B cell (primary cell): ENCODE measurements at regions not wholly inside any gene's neighbourhood (a gene's known extent, or its start where the extent isn't known, plus 50 kb on each side); places are given as distances from the start of the nearest gene placed in this dataset.

Experiments used
- EZH2 ChIP-seq: IDR thresholded peaks from 2 replicates; pipeline ENCODE4 v1.6.1; 2012; ENCODE audit warnings: borderline replicate concordance, low read depth, mild to moderate bottlenecking, moderate library complexity, low read length; ENCODE audit not compliant: insufficient read depth, poor library complexity, severe bottlenecking
- TF ChIP-seq, protein P1 (sequence below): fragments of 200-600 bp; IDR thresholded peaks from one replicate; pipeline ENCODE4 v1.8.0; 2022; ENCODE audit warnings: antibody characterized with exemption, mild to moderate bottlenecking

DNA sequence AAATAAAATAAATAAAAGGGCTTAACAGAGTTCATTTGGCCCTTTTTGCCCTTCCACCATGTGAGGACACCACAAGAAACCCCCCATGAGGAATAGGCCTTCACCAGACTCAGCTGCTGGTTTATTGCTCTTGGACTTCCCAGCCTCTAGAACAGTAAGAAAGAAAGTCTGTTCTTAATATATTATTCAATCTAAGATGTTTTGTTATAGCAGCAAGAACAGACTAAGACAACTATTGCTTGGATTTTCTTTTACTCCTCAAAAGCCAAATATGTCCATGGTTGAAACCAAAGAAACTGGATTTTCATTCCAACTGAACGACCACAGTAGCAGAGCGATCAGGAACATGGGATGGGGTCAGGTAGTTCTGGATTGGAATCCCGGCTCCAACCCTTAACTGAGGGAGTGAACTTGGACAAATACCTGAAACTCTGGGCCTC is 157.2 kb upstream of the EEA1 start:
- TF ChIP-seq, protein P1, sequence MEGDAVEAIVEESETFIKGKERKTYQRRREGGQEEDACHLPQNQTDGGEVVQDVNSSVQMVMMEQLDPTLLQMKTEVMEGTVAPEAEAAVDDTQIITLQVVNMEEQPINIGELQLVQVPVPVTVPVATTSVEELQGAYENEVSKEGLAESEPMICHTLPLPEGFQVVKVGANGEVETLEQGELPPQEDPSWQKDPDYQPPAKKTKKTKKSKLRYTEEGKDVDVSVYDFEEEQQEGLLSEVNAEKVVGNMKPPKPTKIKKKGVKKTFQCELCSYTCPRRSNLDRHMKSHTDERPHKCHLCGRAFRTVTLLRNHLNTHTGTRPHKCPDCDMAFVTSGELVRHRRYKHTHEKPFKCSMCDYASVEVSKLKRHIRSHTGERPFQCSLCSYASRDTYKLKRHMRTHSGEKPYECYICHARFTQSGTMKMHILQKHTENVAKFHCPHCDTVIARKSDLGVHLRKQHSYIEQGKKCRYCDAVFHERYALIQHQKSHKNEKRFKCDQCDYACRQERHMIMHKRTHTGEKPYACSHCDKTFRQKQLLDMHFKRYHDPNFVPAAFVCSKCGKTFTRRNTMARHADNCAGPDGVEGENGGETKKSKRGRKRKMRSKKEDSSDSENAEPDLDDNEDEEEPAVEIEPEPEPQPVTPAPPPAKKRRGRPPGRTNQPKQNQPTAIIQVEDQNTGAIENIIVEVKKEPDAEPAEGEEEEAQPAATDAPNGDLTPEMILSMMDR, result no peak
- TF ChIP-seq EZH2, result no peak
